Stomach (tissue), 8 donors: ENCODE measurements at regions not wholly inside any gene's neighbourhood (a gene's known extent, or its start where the extent isn't known, plus 50 kb on each side); places are given as distances from the start of the nearest gene placed in this dataset.

Experiments used
- DNase-seq, 2 donors: peaks; one replicate each; pipeline versions ENCODE4 v3.0.0 to v3.0.0-alpha.2; 2013 to 2019
- H3K27ac ChIP-seq, 5 donors: fragments of 200-600 bp in 4 of 5; sonication (generic) in 4 of 5; one replicate each; pipeline ENCODE4 v1.5.1; 2013 to 2019; ENCODE audit warnings: mild to moderate bottlenecking in 1 of 5, moderate library complexity in 1 of 5
- H3K27me3 ChIP-seq, 3 donors: fragments of 200-600 bp; sonication (generic); one replicate each; pipeline ENCODE4 v1.5.1; 2017 to 2019; ENCODE audit warnings: mixed run types in 1 of 3
- H3K36me3 ChIP-seq, 4 donors: fragments of 200-600 bp; sonication (generic); 1 replicate in 3 of 4; 2 replicates in 1 of 4; pipeline ENCODE4 v1.5.1; 2016 to 2019
- H3K4me1 ChIP-seq, 4 donors: fragments of 200-600 bp; sonication (generic); one replicate each; pipeline ENCODE4 v1.5.1; 2016 to 2019
- H3K4me3 ChIP-seq, 4 donors: fragments of 200-600 bp; sonication (generic) in 3 of 4; one replicate each; pipeline ENCODE4 v1.5.1; 2016 to 2019; ENCODE audit warnings: mild to moderate bottlenecking in 1 of 4
- H3K9me3 ChIP-seq, 4 donors: fragments of 200-600 bp; sonication (generic); one replicate each; pipeline ENCODE4 v1.5.1; 2016 to 2019
- EP300 ChIP-seq: sonication (generic); formaldehyde crosslinking; IDR thresholded peaks from one replicate; pipeline ENCODE4 v1.6.1; 2017; ENCODE audit warnings: antibody characterized with exemption
- POLR2A ChIP-seq, 4 donors: fragments of 450-650 bp; IDR thresholded peaks; one replicate each; pipeline ENCODE4 v1.6.1; 2016; ENCODE audit warnings: antibody characterized with exemption in 4 of 4, control low read depth in 2 of 4, mild to moderate bottlenecking in 1 of 4, moderate library complexity in 1 of 4
- POLR2AphosphoS5 ChIP-seq, 3 donors: sonication (generic); formaldehyde crosslinking; IDR thresholded peaks; one replicate each; pipeline ENCODE4 v1.6.1; 2016; ENCODE audit warnings: antibody characterized with exemption in 3 of 3
- WGBS, 5 donors: extraction: QIAGEN DNeasy Blood & Tissue Kit in 3 of 5; methylation state at CpG; one replicate each; pipeline versions ENCODE4 v1.1.5 to v1.1.7; 2013 to 2018; 5-methylcytosine and 5-hydroxymethylcytosine counted together
- intact Hi-C: fragments of 100-400 bp; cut with DNase I; formaldehyde crosslinking; loops from one replicate; pipeline ENCODE4 v1.15.1; 2023; ENCODE audit warnings: low total_unique reads
- TF ChIP-seq, protein P1 (sequence below), 7 experiments: fragments of 450-650 bp in 4 of 7; fragments of 200-600 bp in 3 of 7; sonication (generic) in 3 of 7; IDR thresholded peaks; one replicate each; pipeline ENCODE4 v1.5.1; 2016 to 2019; ENCODE audit warnings: antibody characterized with exemption in 7 of 7, control low read depth in 2 of 7, mild to moderate bottlenecking in 1 of 7
- donor health status: healthy with polysubstance abuse.
- donor health status: Bipolar disorder and iron deficiency.
- donor health status: healthy.

DNA sequence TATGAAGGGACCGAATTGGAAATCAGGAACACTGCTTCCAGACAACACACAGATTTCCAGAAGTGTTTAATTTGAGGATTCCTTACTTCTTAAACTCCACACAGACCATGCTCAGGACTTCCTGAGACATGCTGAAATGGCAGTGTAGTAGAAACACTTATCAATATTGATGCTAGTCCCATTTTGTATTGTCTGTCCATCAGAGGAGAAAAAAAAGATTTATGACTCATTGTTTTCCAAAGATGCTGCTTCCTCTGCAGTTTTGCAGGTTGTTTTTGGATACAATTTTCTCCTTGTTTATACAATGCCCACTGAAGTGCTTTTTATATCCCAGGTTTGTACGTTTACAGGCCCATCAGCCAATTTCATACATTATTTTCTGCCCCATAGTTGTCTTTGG is 68.3 kb upstream of the TANC2 start:
- Histone ChIP-seq H3K4me3 (no peak overlapping the region), H3K27me3 (no peaks in the 10 kb centered on the region), H3K4me1 (peaks cover 0 to 14% (median 3%) of the 10 kb centered on the region in 4 donors), H3K27ac (no peak overlapping the region), H3K36me3 (no peaks in the 10 kb centered on the region), H3K9me3 (no peaks in the 10 kb centered on the region)
- 61 to 84% (median 76%) methylated on average over 2 of the region's 2 CpGs for WGBS, 5 donors
- intact Hi-C loops, result no loop called here
- no peak for TF ChIP-seq POLR2AphosphoS5 (IDR thresholded peaks at IDR 0.05)
- no peak for DNase-seq

DNA sequence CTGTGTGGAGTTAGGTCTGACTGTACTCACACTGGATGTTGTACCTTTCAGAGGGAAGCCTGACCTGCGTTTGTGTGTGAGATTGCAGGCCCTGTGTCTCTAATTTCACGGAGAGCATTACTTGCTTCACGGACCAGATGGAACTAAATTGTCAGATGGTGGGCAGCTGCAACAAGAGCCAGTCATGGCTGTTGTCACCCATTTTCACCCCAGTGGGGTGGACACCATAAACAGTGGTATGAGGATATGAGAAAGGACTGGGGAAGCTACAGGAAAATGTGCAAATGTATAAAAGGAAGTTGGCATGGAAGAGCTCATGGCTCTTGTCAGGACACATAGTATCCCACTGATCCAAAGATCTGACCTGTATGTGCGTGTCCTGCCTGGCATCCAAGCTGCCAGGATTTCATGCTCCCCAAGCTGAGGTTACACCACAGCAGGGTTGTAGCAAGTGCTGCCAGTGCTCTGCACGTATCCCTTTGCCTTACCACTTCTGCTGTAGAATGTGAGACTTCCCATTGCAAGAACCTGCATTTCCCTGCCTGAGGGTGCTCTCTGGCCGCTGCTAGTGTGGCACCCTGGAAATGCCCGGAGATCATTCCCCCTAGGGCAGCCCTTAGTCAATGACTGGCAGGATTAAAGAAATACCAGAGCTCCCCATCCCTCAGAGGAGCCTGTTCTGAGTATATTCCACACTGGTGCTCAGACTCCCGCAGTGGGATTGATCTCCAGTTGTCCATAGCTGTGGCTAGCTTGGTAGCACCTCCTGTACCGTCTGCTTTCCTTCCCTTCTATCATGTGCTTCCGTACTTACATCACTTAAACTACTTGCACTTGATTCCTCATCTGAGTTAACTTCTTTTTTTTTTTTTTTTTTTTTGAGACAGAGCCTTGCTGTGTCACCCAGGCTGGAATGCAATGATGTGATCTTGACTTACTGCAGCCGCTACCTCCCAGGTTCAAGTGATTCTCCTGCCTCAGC is 70.4 kb upstream of the TANC2 start:
- DNase-seq, result no peak
- no peaks in the 10 kb centered on the region for H3K9me3 ChIP-seq
- H3K27ac ChIP-seq, result peak overlapping the region in 2 of 5 donors; percentile 46 to 61
- TF ChIP-seq EP300, result no peak
- TF ChIP-seq POLR2A (IDR thresholded peaks at IDR 0.05), result no peak
- TF ChIP-seq, protein P1, sequence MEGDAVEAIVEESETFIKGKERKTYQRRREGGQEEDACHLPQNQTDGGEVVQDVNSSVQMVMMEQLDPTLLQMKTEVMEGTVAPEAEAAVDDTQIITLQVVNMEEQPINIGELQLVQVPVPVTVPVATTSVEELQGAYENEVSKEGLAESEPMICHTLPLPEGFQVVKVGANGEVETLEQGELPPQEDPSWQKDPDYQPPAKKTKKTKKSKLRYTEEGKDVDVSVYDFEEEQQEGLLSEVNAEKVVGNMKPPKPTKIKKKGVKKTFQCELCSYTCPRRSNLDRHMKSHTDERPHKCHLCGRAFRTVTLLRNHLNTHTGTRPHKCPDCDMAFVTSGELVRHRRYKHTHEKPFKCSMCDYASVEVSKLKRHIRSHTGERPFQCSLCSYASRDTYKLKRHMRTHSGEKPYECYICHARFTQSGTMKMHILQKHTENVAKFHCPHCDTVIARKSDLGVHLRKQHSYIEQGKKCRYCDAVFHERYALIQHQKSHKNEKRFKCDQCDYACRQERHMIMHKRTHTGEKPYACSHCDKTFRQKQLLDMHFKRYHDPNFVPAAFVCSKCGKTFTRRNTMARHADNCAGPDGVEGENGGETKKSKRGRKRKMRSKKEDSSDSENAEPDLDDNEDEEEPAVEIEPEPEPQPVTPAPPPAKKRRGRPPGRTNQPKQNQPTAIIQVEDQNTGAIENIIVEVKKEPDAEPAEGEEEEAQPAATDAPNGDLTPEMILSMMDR (IDR thresholded peaks at IDR 0.05), result no peak
- TF ChIP-seq POLR2AphosphoS5 (IDR thresholded peaks at IDR 0.05), result no peak
- no peaks in the 10 kb centered on the region for H3K36me3 ChIP-seq
- intact Hi-C loops, result no loop called here
- no peaks in the 10 kb centered on the region for H3K27me3 ChIP-seq
- H3K4me3 ChIP-seq, result no peak overlapping the region
- 84 to 90% (median 88%) methylated on average over 11 of the region's 11 CpGs for WGBS, 5 donors
- H3K4me1 ChIP-seq, result peaks cover 0 to 20% (median 4%) of the 10 kb centered on the region in 4 donors

DNA sequence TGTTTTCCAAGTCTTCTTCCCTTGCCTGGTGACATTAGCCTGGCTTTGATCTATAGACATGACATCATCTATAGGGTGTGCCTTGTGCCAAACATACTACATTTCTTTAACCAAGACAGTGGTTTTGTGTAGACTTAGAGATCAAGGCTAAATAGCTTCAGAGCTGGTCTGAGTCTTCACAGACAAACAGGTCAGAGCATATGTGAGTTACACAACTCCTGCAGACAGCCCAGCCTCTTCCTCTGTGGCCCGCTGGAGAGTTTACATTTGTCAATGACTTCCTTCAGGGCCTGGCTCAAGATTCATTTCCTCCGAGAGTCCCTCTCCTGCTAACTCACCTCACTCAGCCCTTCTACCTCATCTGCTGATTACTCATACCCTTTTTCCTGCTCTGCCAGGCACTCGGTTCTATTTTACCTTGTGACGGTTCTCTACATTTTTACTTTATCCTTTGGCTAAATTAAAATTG is 73.1 kb upstream of the TANC2 start:
- Histone ChIP-seq H3K27ac (peak overlapping the region in 2 of 5 donors; percentile 1 to 39), H3K9me3 (no peaks in the 10 kb centered on the region), H3K27me3 (no peaks in the 10 kb centered on the region), H3K4me3 (no peak overlapping the region), H3K4me1 (peaks cover 0 to 24% (median 4%) of the 10 kb centered on the region in 4 donors), H3K36me3 (no peaks in the 10 kb centered on the region)
- 24 to 42% (median 33%) methylated on average over 4 of the region's 4 CpGs for WGBS, 5 donors
- intact Hi-C loops, result no loop called here
- DNase-seq, result peak; percentile 40 to 68
- no peak for TF ChIP-seq EP300
- peak in 1 of 3 donors; percentile 18 for TF ChIP-seq POLR2AphosphoS5 (IDR thresholded peaks at IDR 0.05)
- TF ChIP-seq POLR2A (IDR thresholded peaks at IDR 0.05), result no peak
- TF ChIP-seq, protein P1 (IDR thresholded peaks at IDR 0.05), result no peak

DNA sequence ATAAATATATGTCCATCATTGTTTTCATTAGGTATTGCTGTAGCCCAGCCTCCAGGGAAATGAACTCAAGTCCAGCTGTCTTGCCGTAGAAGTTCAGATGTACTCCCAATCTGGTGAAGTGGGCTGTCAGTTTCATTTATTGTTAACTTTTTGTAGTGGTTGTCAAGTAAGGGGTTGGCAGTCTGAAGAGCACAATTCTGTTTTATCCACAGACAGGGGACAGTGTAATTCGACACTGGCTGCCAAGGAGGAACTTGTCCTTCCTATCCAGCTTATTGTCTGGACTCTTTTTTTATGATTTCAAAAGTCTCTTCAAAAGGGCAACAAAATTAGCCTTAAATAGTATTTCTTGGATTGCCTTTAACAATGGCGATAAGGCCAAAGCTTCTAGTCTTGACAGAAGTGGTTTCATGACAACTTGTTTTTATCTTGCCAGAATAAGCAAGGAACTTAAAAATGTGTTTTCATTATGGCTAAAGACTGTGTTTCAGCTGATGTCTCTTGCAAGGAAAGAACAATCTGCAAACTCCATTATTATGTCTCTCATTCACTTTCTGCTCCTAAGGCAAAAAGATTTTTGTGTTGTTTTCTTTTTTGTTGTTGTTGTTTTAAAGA is 73.9 kb upstream of the TANC2 start:
- Histone ChIP-seq H3K36me3 (no peaks in the 10 kb centered on the region), H3K9me3 (no peaks in the 10 kb centered on the region), H3K27ac (peak overlapping the region in 1 of 5 donors; percentile 1), H3K4me3 (no peak overlapping the region), H3K27me3 (no peaks in the 10 kb centered on the region), H3K4me1 (peaks cover 0 to 28% (median 4%) of the 10 kb centered on the region in 4 donors)
- intact Hi-C loops, result no loop called here
- 67 to 82% (median 76%) methylated on average over 3 of the region's 3 CpGs for WGBS, 5 donors
- TF ChIP-seq POLR2A (IDR thresholded peaks at IDR 0.05) (no peak), EP300 (no peak), POLR2AphosphoS5 (IDR thresholded peaks at IDR 0.05) (no peak)
- TF ChIP-seq, protein P1 (IDR thresholded peaks at IDR 0.05), result no peak
- DNase-seq, result no peak
